Fibroblast of lung (primary cell): ENCODE measurements at regions not wholly inside any gene's neighbourhood (a gene's known extent, or its start where the extent isn't known, plus 50 kb on each side); places are given as distances from the start of the nearest gene placed in this dataset.

Experiments used
- DNase-seq, 2 donors: peaks; one replicate each; pipeline versions ENCODE4 v3.0.0 to v3.0.0-alpha.2; 2010; ENCODE audit warnings: low read depth in 2 of 2
- H2AFZ ChIP-seq: 2 replicates; pipeline ENCODE4 v1.5.1; 2012; ENCODE audit warnings: low read length, control low read depth, inconsistent platforms
- H3K27ac ChIP-seq: 2 replicates; pipeline ENCODE4 v1.5.1; 2011; ENCODE audit warnings: low read length, control low read depth; ENCODE audit not compliant: insufficient read depth
- H3K27me3 ChIP-seq: 2 replicates; pipeline ENCODE4 v1.5.1; 2011; ENCODE audit warnings: mild to moderate bottlenecking, low read length; ENCODE audit not compliant: control insufficient read depth, insufficient read depth
- H3K36me3 ChIP-seq: 2 replicates; pipeline ENCODE4 v1.5.1; 2011; ENCODE audit warnings: low read length; ENCODE audit not compliant: control insufficient read depth, insufficient read depth
- H3K4me1 ChIP-seq: 2 replicates; pipeline ENCODE4 v1.5.1; 2011; ENCODE audit warnings: low read length; ENCODE audit not compliant: control insufficient read depth, insufficient read depth; ENCODE audit errors: extremely low read depth
- H3K4me2 ChIP-seq: 2 replicates; pipeline ENCODE4 v1.5.1; 2011; ENCODE audit warnings: low read length, control low read depth; ENCODE audit not compliant: insufficient read depth; ENCODE audit errors: extremely low read depth
- H3K4me3 ChIP-seq, 4 experiments: fragments of 200-600 bp in 1 of 4; sonication (generic) in 1 of 4; replicated peaks in 1 of 4; 2 replicates each; pipeline ENCODE4 v1.5.1; 2011 to 2016; ENCODE audit warnings: low read length in 4 of 4, low read depth in 3 of 4, mild to moderate bottlenecking in 3 of 4, control low read depth in 2 of 4, inconsistent platforms in 1 of 4, mixed read lengths in 1 of 4; ENCODE audit not compliant: insufficient read depth in 1 of 4; ENCODE audit errors: control extremely low read depth in 1 of 4
- H3K79me2 ChIP-seq: 2 replicates; pipeline ENCODE4 v1.5.1; 2012; ENCODE audit warnings: mild to moderate bottlenecking, low read length, inconsistent platforms; ENCODE audit not compliant: control insufficient read depth, insufficient read depth
- H3K9ac ChIP-seq: 2 replicates; pipeline ENCODE4 v1.5.1; 2011; ENCODE audit warnings: mild to moderate bottlenecking, low read length, control low read depth; ENCODE audit not compliant: insufficient read depth
- H3K9me3 ChIP-seq: 2 replicates; pipeline ENCODE4 v1.5.1; 2012; ENCODE audit warnings: low read depth, low read length; ENCODE audit not compliant: control insufficient read depth, insufficient read depth
- H4K20me1 ChIP-seq: 2 replicates; pipeline ENCODE4 v1.5.1; 2011; ENCODE audit warnings: low read length; ENCODE audit not compliant: control insufficient read depth, insufficient read depth; ENCODE audit errors: extremely low read depth
- EZH2 ChIP-seq: IDR thresholded peaks from 2 replicates; pipeline ENCODE4 v1.5.1; 2012; ENCODE audit warnings: low read length, control low read depth, mild to moderate bottlenecking; ENCODE audit errors: missing control alignments
- TF ChIP-seq, protein P1 (sequence below), 2 donors: IDR thresholded peaks in 1 of 2; conservative IDR thresholded peaks in 1 of 2; 1 replicate in 1 of 2; 2 replicates in 1 of 2; pipeline ENCODE4 v1.5.1; 2011 to 2012; ENCODE audit warnings: low read length in 2 of 2, control low read depth in 1 of 2, inconsistent platforms in 1 of 2, low read depth in 1 of 2, mild to moderate bottlenecking in 1 of 2

DNA sequence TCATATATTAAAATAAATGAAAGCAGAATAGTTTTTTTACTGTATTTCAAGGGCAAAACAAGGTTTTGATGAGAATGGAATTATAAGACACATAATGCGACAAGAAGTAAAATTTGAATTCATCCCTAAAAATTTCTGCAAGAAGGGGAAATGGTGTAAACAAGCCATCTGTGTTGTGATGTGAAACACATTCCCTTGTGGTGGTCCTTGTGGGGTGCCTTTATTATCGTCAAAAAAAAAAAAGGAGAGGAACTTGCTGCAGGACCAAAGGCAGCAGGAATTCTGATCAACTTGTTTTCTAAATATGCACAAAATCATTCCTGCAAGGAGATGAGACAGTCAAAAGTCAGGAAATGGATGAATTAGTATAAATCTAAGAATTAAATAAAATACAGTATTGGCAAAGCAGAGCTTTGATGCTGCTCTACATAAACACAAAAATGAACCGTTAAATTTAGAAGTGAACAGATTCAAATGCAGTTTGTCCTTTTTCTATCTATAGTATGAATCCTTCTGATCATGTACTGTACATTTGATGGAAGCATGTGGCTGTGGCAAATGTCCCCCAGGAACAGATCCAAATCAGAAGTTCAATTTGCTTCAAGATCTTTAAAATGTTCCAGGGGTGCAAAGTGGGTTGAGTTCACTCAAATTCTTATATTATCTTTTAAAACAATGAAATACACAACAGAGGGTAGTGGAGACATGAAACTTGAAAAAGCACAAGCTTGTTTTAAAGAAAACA is 818.8 kb downstream of the PLCL1 start:
- DNase-seq = no peak
- H3K9me3 ChIP-seq = no peaks in the 10 kb centered on the region
- H3K9ac ChIP-seq = no peak overlapping the region
- no peak for TF ChIP-seq EZH2
- TF ChIP-seq, protein P1, sequence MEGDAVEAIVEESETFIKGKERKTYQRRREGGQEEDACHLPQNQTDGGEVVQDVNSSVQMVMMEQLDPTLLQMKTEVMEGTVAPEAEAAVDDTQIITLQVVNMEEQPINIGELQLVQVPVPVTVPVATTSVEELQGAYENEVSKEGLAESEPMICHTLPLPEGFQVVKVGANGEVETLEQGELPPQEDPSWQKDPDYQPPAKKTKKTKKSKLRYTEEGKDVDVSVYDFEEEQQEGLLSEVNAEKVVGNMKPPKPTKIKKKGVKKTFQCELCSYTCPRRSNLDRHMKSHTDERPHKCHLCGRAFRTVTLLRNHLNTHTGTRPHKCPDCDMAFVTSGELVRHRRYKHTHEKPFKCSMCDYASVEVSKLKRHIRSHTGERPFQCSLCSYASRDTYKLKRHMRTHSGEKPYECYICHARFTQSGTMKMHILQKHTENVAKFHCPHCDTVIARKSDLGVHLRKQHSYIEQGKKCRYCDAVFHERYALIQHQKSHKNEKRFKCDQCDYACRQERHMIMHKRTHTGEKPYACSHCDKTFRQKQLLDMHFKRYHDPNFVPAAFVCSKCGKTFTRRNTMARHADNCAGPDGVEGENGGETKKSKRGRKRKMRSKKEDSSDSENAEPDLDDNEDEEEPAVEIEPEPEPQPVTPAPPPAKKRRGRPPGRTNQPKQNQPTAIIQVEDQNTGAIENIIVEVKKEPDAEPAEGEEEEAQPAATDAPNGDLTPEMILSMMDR (conservative IDR thresholded peaks at IDR 0.05 in 1 of 2, IDR thresholded peaks at IDR 0.05 in 1 of 2; ENCODE audit: low read depth in 1 of 2, low read length in 2 of 2) = no peak
- no peaks in the 10 kb centered on the region for H4K20me1 ChIP-seq
- no peak overlapping the region for H3K27ac ChIP-seq
- H2AFZ ChIP-seq = no peak overlapping the region
- H3K79me2 ChIP-seq = no peaks in the 10 kb centered on the region
- no peaks in the 10 kb centered on the region for H3K27me3 ChIP-seq
- H3K4me3 ChIP-seq = no peak overlapping the region
- no peaks in the 10 kb centered on the region for H3K4me1 ChIP-seq
- H3K36me3 ChIP-seq = no peaks in the 10 kb centered on the region
- no peak overlapping the region for H3K4me2 ChIP-seq

DNA sequence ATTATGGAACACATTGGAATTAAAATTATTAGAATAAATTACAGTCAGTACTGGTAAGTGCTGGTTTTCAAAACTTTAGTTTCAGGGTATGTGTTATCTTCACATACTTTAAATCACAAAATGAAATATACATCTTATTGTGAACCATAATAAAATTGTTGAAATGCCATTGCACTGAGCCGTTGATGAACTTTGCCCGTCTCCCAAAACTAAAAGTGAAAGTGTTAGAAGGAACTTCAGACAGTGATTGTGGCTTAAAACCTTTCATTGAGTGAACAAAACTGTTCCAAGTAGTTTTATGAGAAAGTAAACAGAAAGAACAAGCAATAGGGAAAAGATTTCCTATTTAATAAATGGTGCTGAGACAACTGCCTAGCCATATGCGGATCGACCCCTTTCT is 811.6 kb downstream of the PLCL1 start:
- peak overlapping the region; percentile 23 for H3K4me2 ChIP-seq
- H3K9ac ChIP-seq = no peak overlapping the region
- no peaks in the 10 kb centered on the region for H3K9me3 ChIP-seq
- peak overlapping the region in 2 of 4 experiments; percentile 10 to 30 for H3K4me3 ChIP-seq
- DNase-seq = peak; percentile 15 to 47
- H3K27me3 ChIP-seq = no peaks in the 10 kb centered on the region
- no peak overlapping the region for H3K27ac ChIP-seq
- H3K4me1 ChIP-seq = no peaks in the 10 kb centered on the region
- no peaks in the 10 kb centered on the region for H4K20me1 ChIP-seq
- H2AFZ ChIP-seq = no peak overlapping the region
- TF ChIP-seq, protein P1 (conservative IDR thresholded peaks at IDR 0.05 in 1 of 2, IDR thresholded peaks at IDR 0.05 in 1 of 2; ENCODE audit: low read depth in 1 of 2, low read length in 2 of 2) = no peak
- TF ChIP-seq EZH2 = no peak
- H3K79me2 ChIP-seq = no peaks in the 10 kb centered on the region
- no peaks in the 10 kb centered on the region for H3K36me3 ChIP-seq

DNA sequence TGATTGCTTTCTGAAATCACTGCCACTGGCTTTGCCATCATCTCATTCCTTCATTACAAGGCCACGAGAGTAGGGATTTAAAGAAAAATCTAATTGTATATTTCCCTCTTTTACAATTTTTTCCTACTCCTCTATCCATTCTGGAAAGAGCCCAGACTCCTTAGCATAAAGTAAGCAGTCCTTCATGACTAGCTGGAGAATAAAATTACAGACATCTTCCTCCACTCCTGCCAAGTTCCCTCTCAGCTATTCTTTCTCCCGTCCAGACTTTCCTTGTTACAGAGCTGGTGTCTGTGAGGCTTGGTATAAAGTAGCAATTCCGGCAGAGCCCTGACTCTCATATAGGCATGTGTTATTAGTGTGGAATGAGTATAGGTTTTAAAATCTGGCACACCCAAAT is 806.8 kb downstream of the PLCL1 start:
- Histone ChIP-seq H3K4me1 (no peaks in the 10 kb centered on the region), H3K9ac (no peak overlapping the region), H3K4me2 (no peak overlapping the region), H3K4me3 (no peak overlapping the region), H3K36me3 (no peaks in the 10 kb centered on the region), H4K20me1 (no peaks in the 10 kb centered on the region), H3K27me3 (no peaks in the 10 kb centered on the region), H3K9me3 (no peaks in the 10 kb centered on the region), H2AFZ (no peak overlapping the region), H3K79me2 (no peaks in the 10 kb centered on the region), H3K27ac (no peak overlapping the region)
- no peak for DNase-seq
- no peak for TF ChIP-seq EZH2
- TF ChIP-seq, protein P1 (conservative IDR thresholded peaks at IDR 0.05 in 1 of 2, IDR thresholded peaks at IDR 0.05 in 1 of 2; ENCODE audit: low read depth in 1 of 2, low read length in 2 of 2) = no peak
